Adipocyte (in vitro differentiated cells): ENCODE measurements at regions not wholly inside any gene's neighbourhood (a gene's known extent, or its start where the extent isn't known, plus 50 kb on each side); places are given as distances from the start of the nearest gene placed in this dataset.
"Not testable (repeated sequence)": the region's sequence is repeated elsewhere in the genome, so short reads cannot be mapped to it uniquely, and the experiment has no call there.

Source experiments
- DNase-seq: peaks from one replicate; pipeline ENCODE4 v3.0.0-alpha.2; 2015; ENCODE audit warnings: low read depth
- H3K27me3 ChIP-seq: replicated peaks from 2 replicates; pipeline ENCODE4 v1.7.0; 2013; ENCODE audit warnings: mild to moderate bottlenecking, low read length, moderate library complexity; ENCODE audit not compliant: control insufficient read depth, insufficient read depth
- H3K36me3 ChIP-seq: 2 replicates; pipeline ENCODE4 v1.7.0; 2013; ENCODE audit warnings: low read length, mild to moderate bottlenecking, moderate library complexity; ENCODE audit not compliant: control insufficient read depth, insufficient read depth, severe bottlenecking
- H3K4me1 ChIP-seq: 2 replicates; pipeline ENCODE4 v1.7.0; 2013; ENCODE audit warnings: mild to moderate bottlenecking, low read length, moderate library complexity; ENCODE audit not compliant: control insufficient read depth, insufficient read depth
- H3K4me3 ChIP-seq: 2 replicates; pipeline ENCODE4 v1.7.0; 2013; ENCODE audit warnings: mild to moderate bottlenecking, low read length, moderate library complexity
- H3K9ac ChIP-seq: 2 replicates; pipeline ENCODE4 v1.7.0; 2013; ENCODE audit warnings: mild to moderate bottlenecking, low read length, moderate library complexity
- H3K9me3 ChIP-seq: 2 replicates; pipeline ENCODE4 v1.7.0; 2013; ENCODE audit warnings: mild to moderate bottlenecking, low read length, moderate library complexity; ENCODE audit not compliant: control insufficient read depth

DNA sequence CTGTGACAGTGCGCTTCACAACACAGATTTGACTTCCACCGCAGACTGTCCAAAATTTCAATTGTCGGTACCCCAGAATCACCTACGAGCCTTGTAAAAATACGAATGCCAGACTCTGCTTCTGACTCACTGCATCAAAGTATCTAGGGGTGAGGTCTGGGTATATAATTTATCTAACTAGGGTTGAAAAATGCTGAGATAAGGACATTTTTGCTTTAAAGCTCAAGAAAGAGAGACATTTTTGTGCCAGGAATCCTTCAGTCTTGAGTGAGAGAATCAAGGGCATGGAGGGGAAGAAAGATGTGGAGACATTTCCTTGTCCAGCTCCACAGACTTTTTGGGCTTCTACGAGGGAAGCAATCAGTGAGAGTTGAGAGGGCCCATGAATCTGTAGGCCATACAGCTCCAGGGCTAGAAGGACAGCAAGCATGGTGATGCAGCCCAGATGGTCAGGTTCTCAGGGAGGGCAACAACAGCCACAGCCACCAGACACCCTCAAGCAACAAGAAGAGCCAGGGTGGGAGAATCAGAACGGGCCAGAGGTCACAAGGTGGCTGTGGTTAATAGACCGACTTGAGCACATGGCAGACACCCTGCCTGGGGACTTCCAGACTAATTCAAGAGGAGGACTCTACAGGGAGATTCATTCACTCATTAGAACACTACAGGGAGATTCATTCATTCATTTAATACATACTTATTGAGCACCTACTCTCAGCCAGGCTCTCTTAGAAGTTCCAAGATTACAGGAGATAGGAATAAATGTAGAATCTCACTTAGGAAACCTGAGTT lies 211.1 kb upstream of the PRDM1 start:
- no peaks in the 10 kb centered on the region for H3K4me1 ChIP-seq
- H3K9ac ChIP-seq: no peak overlapping the region
- no peaks in the 10 kb centered on the region for H3K27me3 ChIP-seq
- H3K4me3 ChIP-seq: no peak overlapping the region
- DNase-seq: no peak
- H3K9me3 ChIP-seq: no peaks in the 10 kb centered on the region
- H3K36me3 ChIP-seq: no peaks in the 10 kb centered on the region

DNA sequence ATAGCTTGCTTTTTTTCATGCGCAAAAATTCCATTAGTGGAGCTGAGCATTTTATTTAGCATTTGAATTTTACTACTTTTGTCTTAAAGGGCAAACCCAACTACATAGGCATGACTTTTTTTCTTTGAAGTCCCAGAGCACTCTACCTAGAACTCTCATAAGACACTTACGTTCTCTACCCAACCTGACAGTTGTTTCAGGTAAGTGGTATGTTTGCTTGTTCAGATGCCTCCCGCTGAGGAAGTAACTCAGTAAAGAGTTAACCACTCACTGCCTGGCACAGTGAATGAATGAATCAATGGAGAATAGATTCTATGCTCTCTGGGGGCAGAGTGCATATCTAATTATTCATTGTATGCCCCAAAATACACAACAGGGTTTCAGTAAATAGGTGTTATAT lies 212.3 kb upstream of the PRDM1 start:
- Histone ChIP-seq H3K9me3 (no peaks in the 10 kb centered on the region), H3K4me1 (no peaks in the 10 kb centered on the region), H3K36me3 (no peaks in the 10 kb centered on the region), H3K27me3 (no peaks in the 10 kb centered on the region), H3K9ac (no peak overlapping the region), H3K4me3 (no peak overlapping the region)
- DNase-seq: no peak

DNA sequence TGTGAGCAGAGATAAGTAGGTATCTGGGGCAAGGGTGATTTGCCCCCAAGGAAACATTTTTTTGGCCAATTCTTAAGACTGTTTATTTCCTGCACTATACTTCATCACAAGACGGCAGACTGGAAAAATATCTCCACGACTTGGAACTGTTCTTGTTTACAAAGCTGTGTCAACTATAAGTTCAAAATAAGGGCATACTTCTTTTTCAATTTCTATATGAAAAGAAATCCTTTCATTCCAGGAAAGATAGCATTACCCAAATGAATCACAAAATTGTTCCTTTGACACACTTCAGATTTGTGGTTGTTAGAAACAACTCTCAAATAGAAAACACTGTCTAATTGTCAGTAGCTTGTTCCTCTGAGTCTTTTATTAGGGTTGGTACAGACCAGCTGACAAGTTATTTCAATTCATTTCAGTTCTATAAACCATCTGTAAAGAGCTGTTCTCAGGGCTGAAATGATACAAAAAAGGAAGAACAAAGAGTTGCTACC lies 212.9 kb upstream of the PRDM1 start:
- no peaks in the 10 kb centered on the region for H3K9me3 ChIP-seq
- no peaks in the 10 kb centered on the region for H3K36me3 ChIP-seq
- no peaks in the 10 kb centered on the region for H3K4me1 ChIP-seq
- H3K27me3 ChIP-seq: no peaks in the 10 kb centered on the region
- DNase-seq: peak; percentile 22
- no peak overlapping the region for H3K4me3 ChIP-seq
- no peak overlapping the region for H3K9ac ChIP-seq

DNA sequence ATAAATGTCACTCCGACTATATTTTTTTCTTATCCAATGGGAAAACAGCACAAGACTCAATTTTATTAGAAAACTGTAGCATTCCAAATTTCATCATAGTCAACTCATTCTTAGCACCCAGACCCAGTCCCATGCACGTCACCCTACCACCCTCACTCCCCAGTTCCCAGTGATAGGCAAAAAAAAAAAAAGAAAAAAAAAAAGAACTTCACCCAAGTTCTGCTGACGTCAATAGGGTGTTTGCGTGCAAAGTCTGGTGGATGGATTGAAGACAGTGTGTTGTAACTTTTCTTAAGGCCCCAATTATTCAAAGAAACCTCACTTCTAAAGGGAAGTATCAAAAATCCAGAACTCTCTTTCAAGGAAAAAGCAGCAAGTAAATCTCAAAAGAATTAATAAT lies 213.9 kb upstream of the PRDM1 start:
- no peaks in the 10 kb centered on the region for H3K27me3 ChIP-seq
- no peak overlapping the region for H3K4me3 ChIP-seq
- no peak for DNase-seq
- no peaks in the 10 kb centered on the region for H3K9me3 ChIP-seq
- H3K9ac ChIP-seq: no peak overlapping the region
- H3K4me1 ChIP-seq: no peaks in the 10 kb centered on the region
- H3K36me3 ChIP-seq: no peaks in the 10 kb centered on the region

DNA sequence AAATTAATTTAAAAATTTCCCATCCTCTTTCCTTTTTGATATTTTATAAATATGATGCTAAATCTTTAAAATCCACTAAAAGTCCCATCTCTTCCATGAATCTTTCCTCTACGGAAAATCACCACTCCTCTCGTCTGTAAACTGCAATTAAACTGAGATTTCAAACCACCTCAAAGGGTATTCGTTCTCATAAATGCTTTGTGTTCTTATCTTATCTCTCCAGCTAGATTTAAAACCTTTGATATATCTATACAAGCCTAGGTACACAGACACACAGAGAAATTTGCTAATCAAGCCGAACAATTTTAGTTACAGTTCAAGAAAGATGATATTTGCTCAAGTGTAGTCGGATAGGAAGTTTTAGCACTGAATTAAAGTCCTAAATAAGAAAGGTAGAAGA lies 214.6 kb upstream of the PRDM1 start:
- H3K9ac ChIP-seq: no peak overlapping the region
- H3K9me3 ChIP-seq: no peaks in the 10 kb centered on the region
- H3K4me1 ChIP-seq: no peaks in the 10 kb centered on the region
- no peak for DNase-seq
- H3K4me3 ChIP-seq: no peak overlapping the region
- H3K36me3 ChIP-seq: no peaks in the 10 kb centered on the region
- no peaks in the 10 kb centered on the region for H3K27me3 ChIP-seq

DNA sequence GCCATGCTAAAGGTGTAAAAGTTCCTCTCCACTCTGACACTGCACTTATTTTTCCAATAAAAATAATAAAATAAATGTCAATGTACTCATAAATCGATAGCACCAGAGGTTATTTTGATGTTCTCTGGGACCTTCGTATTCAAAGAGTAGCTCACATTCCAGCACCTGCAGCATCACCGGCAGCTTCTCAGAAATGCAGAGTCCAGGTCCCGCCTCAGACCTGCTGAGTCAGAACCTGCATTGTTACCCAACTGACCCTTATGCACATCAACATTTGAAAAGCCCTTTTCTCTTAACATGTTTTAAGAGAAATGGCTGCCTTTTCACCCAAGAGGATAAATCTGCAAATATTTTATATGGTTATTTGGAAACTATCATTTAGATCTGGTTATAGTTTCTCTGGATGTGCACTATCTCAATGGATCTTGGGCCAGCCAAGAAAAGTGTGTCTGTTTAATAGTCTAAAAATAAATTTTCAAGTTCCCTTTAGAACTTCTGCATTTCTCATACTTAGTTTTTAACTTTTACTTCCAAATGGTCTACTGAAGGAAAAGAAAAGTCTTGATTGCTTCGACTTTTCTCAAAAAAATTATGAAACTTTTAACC lies 216.2 kb upstream of the PRDM1 start:
- DNase-seq: no peak
- H3K36me3 ChIP-seq: no peaks in the 10 kb centered on the region
- H3K9me3 ChIP-seq: no peaks in the 10 kb centered on the region
- H3K27me3 ChIP-seq: no peaks in the 10 kb centered on the region
- no peak overlapping the region for H3K4me3 ChIP-seq
- no peaks in the 10 kb centered on the region for H3K4me1 ChIP-seq
- H3K9ac ChIP-seq: no peak overlapping the region

- Histone ChIP-seq H3K9ac (no peak overlapping the region), H3K9me3 (peaks cover 7% of the 10 kb centered on the region), H3K4me3 (no peak overlapping the region), H3K36me3 (no peaks in the 10 kb centered on the region), H3K4me1 (no peaks in the 10 kb centered on the region), H3K27me3 (no peaks in the 10 kb centered on the region)
- DNase-seq: no peak
These were observed 217.2 kb upstream of the PRDM1 start for GRCh38 chr6:105868823-105869460.

- Histone ChIP-seq H3K9me3 (peaks cover 7% of the 10 kb centered on the region), H3K27me3 (no peaks in the 10 kb centered on the region)
- no peak for DNase-seq
These were observed 218.3 kb upstream of the PRDM1 start for GRCh38 chr6:105867821-105868220.

DNA sequence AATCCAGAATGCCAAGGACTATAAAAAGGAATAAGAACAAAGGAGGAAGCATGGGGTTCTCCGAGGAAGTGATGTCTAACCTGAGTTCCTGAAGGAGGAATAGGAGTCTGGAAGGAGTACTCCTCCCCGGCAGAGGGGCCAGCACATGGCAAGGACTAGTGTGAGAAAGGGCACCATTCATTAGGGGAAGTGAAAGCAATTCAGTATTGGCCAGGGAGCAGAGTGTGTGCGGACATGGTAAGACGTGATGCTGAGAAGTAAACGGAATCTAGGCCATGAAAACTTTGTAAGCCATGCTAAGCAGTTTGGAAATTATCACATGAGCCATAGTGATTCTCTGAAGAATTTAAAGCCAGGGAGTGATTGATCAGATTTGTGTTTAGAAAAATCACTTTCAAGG lies 218.9 kb upstream of the PRDM1 start:
- H3K9me3 ChIP-seq: peaks cover 7% of the 10 kb centered on the region
- H3K27me3 ChIP-seq: no peaks in the 10 kb centered on the region
- H3K4me1 ChIP-seq: no peaks in the 10 kb centered on the region
- DNase-seq: no peak
- no peak overlapping the region for H3K9ac ChIP-seq
- no peak overlapping the region for H3K4me3 ChIP-seq
- no peaks in the 10 kb centered on the region for H3K36me3 ChIP-seq

More at GRCh38 chr6:105867821-105868220, 218.3 kb upstream of the PRDM1 start:
- Histone ChIP-seq H3K36me3 (no peaks in the 10 kb centered on the region), H3K4me1 (no peaks in the 10 kb centered on the region), H3K4me3 (no peak overlapping the region), H3K9ac (no peak overlapping the region)

GRCh38 chr6:105862936-105863607 lies 223.1 kb upstream of the PRDM1 start:
- Histone ChIP-seq H3K27me3 (no peaks in the 10 kb centered on the region), H3K4me1 (no peaks in the 10 kb centered on the region), H3K4me3 (no peak overlapping the region), H3K9me3 (peaks cover 7% of the 10 kb centered on the region), H3K36me3 (no peaks in the 10 kb centered on the region), H3K9ac (no peak overlapping the region)
- DNase-seq: no peak

DNA sequence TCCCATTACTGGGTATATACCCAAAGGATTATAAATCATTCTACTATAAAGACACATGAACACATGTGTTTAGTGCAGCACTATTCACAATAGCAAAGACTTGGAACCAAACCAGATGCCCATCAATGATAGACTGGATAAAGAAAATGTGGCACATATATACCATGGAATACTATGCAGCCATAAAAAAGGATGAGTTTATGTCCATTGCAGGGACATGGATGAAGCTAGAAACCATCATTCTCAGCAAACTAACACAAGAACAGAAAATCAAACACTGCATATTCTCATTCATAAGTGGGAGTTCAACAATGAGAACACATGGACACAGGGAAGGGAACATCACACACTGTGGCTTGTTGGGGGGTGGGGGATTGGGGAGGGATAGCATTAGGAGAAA lies 225.2 kb upstream of the PRDM1 start:
- not testable (repeated sequence) for DNase-seq, H3K9me3 ChIP-seq, H3K36me3 ChIP-seq, H3K4me3 ChIP-seq, H3K4me1 ChIP-seq, H3K9ac ChIP-seq, H3K27me3 ChIP-seq
